ENCODE measurements at regions not wholly inside any gene's neighbourhood (a gene's known extent, or its start where the extent isn't known, plus 50 kb on each side); places are given as distances from the start of the nearest gene placed in this dataset.

GRCh38 chr4:119873794-119874325 lies 192.8 kb downstream of the MAD2L1 start:
- H3K4me1 ChIP-seq (ENCODE audit: low read depth), result no peaks in the 10 kb centered on the region
- no peaks in the 10 kb centered on the region for H3K36me3 ChIP-seq (ENCODE audit: low read depth)
- DNase-seq (no peak), ATAC-seq (no peak)
- H3K9me3 ChIP-seq, result no peaks in the 10 kb centered on the region
- no peak overlapping the region for H3K4me3 ChIP-seq
- intact Hi-C loops (cut with DNase I, micrococcal nuclease), result no loop called here
- TF ChIP-seq, protein P1, sequence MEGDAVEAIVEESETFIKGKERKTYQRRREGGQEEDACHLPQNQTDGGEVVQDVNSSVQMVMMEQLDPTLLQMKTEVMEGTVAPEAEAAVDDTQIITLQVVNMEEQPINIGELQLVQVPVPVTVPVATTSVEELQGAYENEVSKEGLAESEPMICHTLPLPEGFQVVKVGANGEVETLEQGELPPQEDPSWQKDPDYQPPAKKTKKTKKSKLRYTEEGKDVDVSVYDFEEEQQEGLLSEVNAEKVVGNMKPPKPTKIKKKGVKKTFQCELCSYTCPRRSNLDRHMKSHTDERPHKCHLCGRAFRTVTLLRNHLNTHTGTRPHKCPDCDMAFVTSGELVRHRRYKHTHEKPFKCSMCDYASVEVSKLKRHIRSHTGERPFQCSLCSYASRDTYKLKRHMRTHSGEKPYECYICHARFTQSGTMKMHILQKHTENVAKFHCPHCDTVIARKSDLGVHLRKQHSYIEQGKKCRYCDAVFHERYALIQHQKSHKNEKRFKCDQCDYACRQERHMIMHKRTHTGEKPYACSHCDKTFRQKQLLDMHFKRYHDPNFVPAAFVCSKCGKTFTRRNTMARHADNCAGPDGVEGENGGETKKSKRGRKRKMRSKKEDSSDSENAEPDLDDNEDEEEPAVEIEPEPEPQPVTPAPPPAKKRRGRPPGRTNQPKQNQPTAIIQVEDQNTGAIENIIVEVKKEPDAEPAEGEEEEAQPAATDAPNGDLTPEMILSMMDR (IDR thresholded peaks at IDR 0.05), result no peak

GRCh38 chr4:119873132-119873531 lies 193.5 kb downstream of the MAD2L1 start:
- ATAC-seq (no peak), DNase-seq (no peak)
- no peaks in the 10 kb centered on the region for H3K4me1 ChIP-seq (ENCODE audit: low read depth)
- TF ChIP-seq, protein P1 (IDR thresholded peaks at IDR 0.05), result no peak
- H3K9me3 ChIP-seq, result no peaks in the 10 kb centered on the region
- H3K36me3 ChIP-seq (ENCODE audit: low read depth), result no peaks in the 10 kb centered on the region
- no peak overlapping the region for H3K4me3 ChIP-seq
- intact Hi-C loops (cut with DNase I, micrococcal nuclease), result no loop called here

DNA sequence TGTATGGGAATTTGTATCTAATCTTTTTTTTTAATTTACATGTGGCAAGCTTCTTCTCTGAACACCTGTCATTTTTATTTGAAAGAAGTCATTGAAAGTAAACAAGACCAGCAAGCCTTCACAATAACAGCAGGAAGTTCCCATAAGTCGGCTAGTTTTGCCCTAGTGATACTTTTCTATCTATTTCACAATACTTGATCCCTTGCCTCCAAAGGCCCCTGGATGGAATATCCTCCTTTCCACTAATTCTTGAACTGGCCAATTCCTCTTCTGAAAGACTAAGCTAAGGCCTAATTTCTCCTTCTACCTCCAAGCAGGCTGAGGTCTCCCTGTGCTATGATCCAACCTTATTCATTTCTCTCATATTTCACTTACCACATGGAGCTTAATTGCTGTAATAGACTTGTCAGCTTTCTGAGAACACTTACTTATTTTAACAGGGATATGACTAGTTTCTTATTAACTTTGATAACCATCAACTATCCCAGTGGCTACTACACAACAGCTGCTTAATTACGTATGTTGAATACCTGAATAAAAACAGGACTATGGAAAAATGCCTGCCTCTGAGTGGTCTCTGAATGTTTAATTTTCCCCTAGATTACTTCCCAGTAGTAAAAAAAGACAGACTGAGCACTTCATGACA lies 194.2 kb downstream of the MAD2L1 start:
- TF ChIP-seq, protein P1 (IDR thresholded peaks at IDR 0.05), result no peak
- Histone ChIP-seq H3K4me1 (ENCODE audit: low read depth) (no peaks in the 10 kb centered on the region), H3K36me3 (ENCODE audit: low read depth) (no peaks in the 10 kb centered on the region), H3K4me3 (no peak overlapping the region), H3K9me3 (no peaks in the 10 kb centered on the region)
- intact Hi-C loops (cut with DNase I, micrococcal nuclease), result no loop called here
- ATAC-seq (no peak), DNase-seq (no peak)

DNA sequence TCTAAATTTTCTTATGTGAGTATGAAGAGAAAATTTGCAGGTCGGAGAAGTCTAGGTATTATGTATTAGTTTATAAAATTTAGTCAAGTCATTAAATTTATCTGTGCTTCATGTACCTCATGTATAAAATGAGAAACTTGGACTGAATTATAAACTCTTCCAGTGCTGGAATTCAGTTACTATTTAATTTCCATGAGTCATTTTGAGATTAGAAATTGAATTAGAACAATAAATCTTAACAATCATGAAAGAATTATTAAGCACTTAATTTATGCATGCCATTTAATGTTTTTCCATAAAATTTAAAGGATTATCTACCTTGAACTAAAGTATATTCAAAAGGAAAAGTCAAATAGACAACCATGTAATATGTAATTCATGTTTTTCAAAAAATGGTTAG lies 195.8 kb downstream of the MAD2L1 start:
- Histone ChIP-seq H3K4me3 (no peak overlapping the region), H3K4me1 (ENCODE audit: low read depth) (no peaks in the 10 kb centered on the region), H3K36me3 (ENCODE audit: low read depth) (no peaks in the 10 kb centered on the region), H3K9me3 (no peaks in the 10 kb centered on the region)
- ATAC-seq (no peak), DNase-seq (no peak)
- TF ChIP-seq, protein P1 (IDR thresholded peaks at IDR 0.05), result no peak
- intact Hi-C loops (cut with DNase I, micrococcal nuclease), result no loop called here

DNA sequence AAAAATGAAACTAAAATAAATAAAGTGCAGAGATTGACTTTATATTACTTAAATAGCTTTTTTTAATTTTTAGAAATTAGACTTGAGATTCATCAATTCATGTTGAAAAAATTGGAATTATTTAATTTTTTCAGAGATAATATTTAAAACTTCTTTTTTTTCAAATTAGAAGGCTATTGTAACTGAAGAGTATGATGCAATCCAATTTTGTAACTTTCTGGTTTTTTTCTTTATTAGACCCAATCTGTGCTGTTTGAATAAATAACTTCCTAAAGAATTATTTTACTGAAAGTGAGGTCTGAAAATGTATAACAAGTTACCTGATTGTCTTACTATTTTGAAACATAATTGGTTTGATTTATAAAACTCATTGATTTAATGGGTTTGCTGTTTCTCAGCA lies 200.9 kb downstream of the MAD2L1 start:
- DNase-seq (no peak), ATAC-seq (no peak)
- Histone ChIP-seq H3K4me1 (ENCODE audit: low read depth) (no peaks in the 10 kb centered on the region), H3K4me3 (no peak overlapping the region), H3K9me3 (no peaks in the 10 kb centered on the region), H3K36me3 (ENCODE audit: low read depth) (no peaks in the 10 kb centered on the region)
- TF ChIP-seq, protein P1 (IDR thresholded peaks at IDR 0.05), result no peak
- intact Hi-C loops (cut with DNase I, micrococcal nuclease), result no loop called here

All from mucosa of descending colon (tissue), 3 donors.